Lung (tissue), 11 donors: ENCODE measurements at regions not wholly inside any gene's neighbourhood (a gene's known extent, or its start where the extent isn't known, plus 50 kb on each side); places are given as distances from the start of the nearest gene placed in this dataset.

Experiments used
- ATAC-seq: fragments of 200-7000 bp; cut with Tn5 transposase; one replicate; pipeline ENCODE4 v1.9.1; 2020; ENCODE audit warnings: moderate number of reproducible peaks; ENCODE audit not compliant: insufficient read depth, low FRiP score
- DNase-seq, 3 donors: peaks; one replicate each; pipeline ENCODE4 v3.0.0-alpha.2; 2013 to 2017
- H3K27ac ChIP-seq, 2 donors: one replicate each; pipeline ENCODE4 v1.5.1; 2013; ENCODE audit warnings: mild to moderate bottlenecking in 2 of 2, moderate library complexity in 2 of 2, control low read depth in 1 of 2, inconsistent platforms in 1 of 2, low read depth in 1 of 2, low read length in 1 of 2
- H3K27me3 ChIP-seq, 3 donors: one replicate each; pipeline ENCODE4 v1.5.1; 2013; ENCODE audit warnings: low read length in 2 of 3; ENCODE audit not compliant: control insufficient read depth in 3 of 3, insufficient read depth in 3 of 3
- H3K36me3 ChIP-seq, 4 donors: one replicate each; pipeline ENCODE4 v1.5.1; 2013; ENCODE audit warnings: low read length in 4 of 4, mild to moderate bottlenecking in 1 of 4, moderate library complexity in 1 of 4; ENCODE audit not compliant: control insufficient read depth in 4 of 4, insufficient read depth in 4 of 4
- H3K4me1 ChIP-seq, 5 donors: one replicate each; pipeline ENCODE4 v1.5.1; 2013; ENCODE audit warnings: low read length in 5 of 5, mild to moderate bottlenecking in 2 of 5, moderate library complexity in 1 of 5; ENCODE audit not compliant: control insufficient read depth in 5 of 5, insufficient read depth in 5 of 5
- H3K4me3 ChIP-seq: one replicate; pipeline ENCODE4 v1.5.1; 2013; ENCODE audit warnings: mild to moderate bottlenecking, control low read depth, moderate library complexity
- H3K9ac ChIP-seq, 2 donors: one replicate each; pipeline ENCODE4 v1.5.1; 2013; ENCODE audit warnings: low read length in 2 of 2, control low read depth in 1 of 2; ENCODE audit not compliant: insufficient read depth in 1 of 2
- H3K9me3 ChIP-seq, 4 donors: one replicate each; pipeline ENCODE4 v1.5.1; 2013; ENCODE audit warnings: low read length in 3 of 4, mild to moderate bottlenecking in 1 of 4, moderate library complexity in 1 of 4; ENCODE audit not compliant: control insufficient read depth in 4 of 4, insufficient read depth in 3 of 4
- WGBS, 2 donors: extraction: QIAGEN DNeasy Blood & Tissue Kit; methylation state at CpG; one replicate each; pipeline ENCODE4 v1.1.7; 2013; 5-methylcytosine and 5-hydroxymethylcytosine counted together
- TF ChIP-seq, protein P1 (sequence below): IDR thresholded peaks from 2 replicates; pipeline ENCODE4 v1.5.1; 2012; ENCODE audit warnings: mild to moderate bottlenecking; ENCODE audit errors: control extremely low read depth, extremely low read depth
- donor health status: control.
- donor health status: control.
- donor health status: Bipolar disorder and iron deficiency.
- donor health status: healthy.
- donor health status: DM: yes; HTN: yes; CAD: no.

DNA sequence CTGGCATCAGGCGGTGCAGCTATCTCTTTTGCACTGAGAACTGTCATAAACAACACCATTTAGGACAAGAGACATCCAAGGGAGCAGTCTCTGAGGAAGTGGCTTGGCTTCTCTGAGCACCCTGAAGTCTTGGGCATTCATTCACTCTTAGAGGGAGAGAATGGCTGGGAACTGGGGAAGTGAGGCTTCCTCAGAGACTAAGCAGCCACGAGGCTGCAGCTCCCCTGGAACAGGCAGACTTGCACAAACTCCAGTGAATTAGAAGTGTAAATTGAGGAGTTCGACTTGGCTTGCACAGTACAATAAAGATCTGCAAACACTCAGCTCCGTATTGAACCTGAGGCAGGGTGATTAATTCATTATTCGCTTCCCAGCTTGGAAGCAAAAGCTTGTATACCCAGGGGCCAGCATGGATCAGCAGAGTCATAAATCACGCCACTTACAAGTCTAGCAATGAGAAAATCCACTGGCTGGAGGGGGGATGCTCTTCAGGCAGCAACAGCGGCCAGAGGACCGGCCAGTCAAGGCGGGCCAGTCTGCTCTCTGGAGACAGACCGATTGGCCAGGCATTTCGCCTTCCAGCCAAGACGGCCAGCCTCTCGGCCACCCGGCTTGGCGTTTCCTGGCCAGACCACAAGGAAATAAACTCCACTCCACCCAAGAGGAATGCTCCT, 118.8 kb upstream of the ADPGK start:
- TF ChIP-seq, protein P1, sequence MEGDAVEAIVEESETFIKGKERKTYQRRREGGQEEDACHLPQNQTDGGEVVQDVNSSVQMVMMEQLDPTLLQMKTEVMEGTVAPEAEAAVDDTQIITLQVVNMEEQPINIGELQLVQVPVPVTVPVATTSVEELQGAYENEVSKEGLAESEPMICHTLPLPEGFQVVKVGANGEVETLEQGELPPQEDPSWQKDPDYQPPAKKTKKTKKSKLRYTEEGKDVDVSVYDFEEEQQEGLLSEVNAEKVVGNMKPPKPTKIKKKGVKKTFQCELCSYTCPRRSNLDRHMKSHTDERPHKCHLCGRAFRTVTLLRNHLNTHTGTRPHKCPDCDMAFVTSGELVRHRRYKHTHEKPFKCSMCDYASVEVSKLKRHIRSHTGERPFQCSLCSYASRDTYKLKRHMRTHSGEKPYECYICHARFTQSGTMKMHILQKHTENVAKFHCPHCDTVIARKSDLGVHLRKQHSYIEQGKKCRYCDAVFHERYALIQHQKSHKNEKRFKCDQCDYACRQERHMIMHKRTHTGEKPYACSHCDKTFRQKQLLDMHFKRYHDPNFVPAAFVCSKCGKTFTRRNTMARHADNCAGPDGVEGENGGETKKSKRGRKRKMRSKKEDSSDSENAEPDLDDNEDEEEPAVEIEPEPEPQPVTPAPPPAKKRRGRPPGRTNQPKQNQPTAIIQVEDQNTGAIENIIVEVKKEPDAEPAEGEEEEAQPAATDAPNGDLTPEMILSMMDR: no peak
- WGBS, 2 donors: 20 to 30% methylated on average over 15 of the region's 15 CpGs
- Histone ChIP-seq H3K9ac (no peak overlapping the region), H3K4me1 (peaks cover 0 to 10% (median 3%) of the 10 kb centered on the region in 5 donors), H3K27me3 (peaks cover 0 to 4% (median 0%) of the 10 kb centered on the region in 3 donors), H3K9me3 (no peaks in the 10 kb centered on the region), H3K27ac (no peak overlapping the region), H3K4me3 (no peak overlapping the region), H3K36me3 (no peaks in the 10 kb centered on the region)
- DNase-seq (peak; percentile 53 to 66 (median 61)), ATAC-seq (no peak)

DNA sequence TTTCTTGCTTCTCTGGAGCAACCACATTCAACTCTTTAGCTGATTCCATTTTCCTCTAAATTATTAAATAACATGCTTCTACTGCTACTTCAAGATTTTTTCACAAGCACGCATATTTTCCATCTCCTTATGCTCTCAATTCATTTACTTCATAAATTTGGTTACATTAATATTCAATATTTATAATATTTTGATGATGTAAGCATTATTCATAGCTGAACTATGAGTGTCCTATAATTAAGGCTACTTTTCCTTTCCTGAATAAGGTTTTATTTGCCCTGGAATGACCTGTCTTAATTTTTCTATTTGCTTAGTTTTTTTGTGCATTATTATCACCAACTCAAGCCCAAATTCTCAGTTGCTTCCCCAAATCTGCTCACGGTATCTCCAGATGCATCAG, 109.4 kb upstream of the ADPGK start:
- peaks cover 0 to 2% (median 0%) of the 10 kb centered on the region in 4 donors for H3K9me3 ChIP-seq
- H3K9ac ChIP-seq: no peak overlapping the region
- no peaks in the 10 kb centered on the region for H3K36me3 ChIP-seq
- H3K27ac ChIP-seq: no peak overlapping the region
- WGBS, 2 donors: 89 to 95% methylated on average over 2 of the region's 2 CpGs
- DNase-seq (no peak), ATAC-seq (no peak)
- H3K4me3 ChIP-seq: no peak overlapping the region
- H3K27me3 ChIP-seq: no peaks in the 10 kb centered on the region
- TF ChIP-seq, protein P1: no peak
- H3K4me1 ChIP-seq: no peaks in the 10 kb centered on the region

DNA sequence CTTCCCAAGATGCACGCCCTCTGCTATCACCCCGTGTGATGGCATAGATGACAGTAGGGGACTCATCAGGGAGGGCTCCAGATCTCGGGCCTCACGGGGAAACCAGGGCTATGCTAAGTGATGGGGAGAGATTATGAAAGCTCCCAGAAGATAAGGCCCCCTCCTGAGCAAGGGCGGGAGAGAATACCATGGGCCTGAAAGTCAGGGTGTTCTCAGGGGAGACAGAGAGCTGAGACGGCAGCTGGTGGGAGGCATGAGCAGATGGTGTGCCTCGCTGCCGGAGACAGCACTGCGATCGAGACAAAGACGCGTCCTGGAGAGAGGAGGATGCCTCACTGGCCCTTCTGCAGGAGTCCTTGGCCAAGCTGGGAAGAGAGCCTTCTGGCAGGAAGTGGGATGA, 106.5 kb upstream of the ADPGK start:
- Histone ChIP-seq H3K4me1 (peaks cover 0 to 5% (median 0%) of the 10 kb centered on the region in 5 donors), H3K27me3 (no peaks in the 10 kb centered on the region), H3K4me3 (no peak overlapping the region), H3K9ac (no peak overlapping the region), H3K27ac (no peak overlapping the region), H3K36me3 (no peaks in the 10 kb centered on the region), H3K9me3 (peaks cover 0 to 2% (median 0%) of the 10 kb centered on the region in 4 donors)
- DNase-seq: no peak
- ATAC-seq: no peak
- TF ChIP-seq, protein P1: no peak
- WGBS, 2 donors: 65 to 74% methylated on average over 12 of the region's 12 CpGs

DNA sequence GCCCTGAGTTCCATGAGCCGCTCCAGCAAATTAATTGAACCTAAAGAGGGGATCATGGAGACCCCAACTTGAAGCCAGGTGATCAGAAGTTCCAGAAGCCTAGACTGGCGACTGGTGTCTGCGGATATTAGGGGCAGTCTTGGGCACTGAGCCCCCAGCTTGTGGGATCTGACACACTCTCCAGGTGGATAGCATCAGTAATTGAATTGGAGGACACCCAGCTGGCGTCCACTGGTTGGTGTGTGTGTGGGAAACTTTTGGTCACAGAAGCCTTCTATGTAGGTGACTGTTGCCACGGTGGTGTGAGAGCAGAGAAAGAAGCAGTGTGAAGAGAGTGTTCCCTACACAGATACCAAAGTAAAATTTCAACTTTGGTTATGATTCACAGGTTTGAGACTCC, 106.0 kb upstream of the ADPGK start:
- no peak overlapping the region for H3K9ac ChIP-seq
- TF ChIP-seq, protein P1: no peak
- H3K27ac ChIP-seq: no peak overlapping the region
- no peaks in the 10 kb centered on the region for H3K27me3 ChIP-seq
- peaks cover 0 to 5% (median 0%) of the 10 kb centered on the region in 5 donors for H3K4me1 ChIP-seq
- peaks cover 0 to 2% (median 0%) of the 10 kb centered on the region in 4 donors for H3K9me3 ChIP-seq
- WGBS, 2 donors: 78 to 86% methylated on average over 5 of the region's 5 CpGs
- DNase-seq (no peak), ATAC-seq (no peak)
- H3K36me3 ChIP-seq: no peaks in the 10 kb centered on the region
- no peak overlapping the region for H3K4me3 ChIP-seq
